ENCODE measurements at regions not wholly inside any gene's neighbourhood (a gene's known extent, or its start where the extent isn't known, plus 50 kb on each side); places are given as distances from the start of the nearest gene placed in this dataset.

DNA sequence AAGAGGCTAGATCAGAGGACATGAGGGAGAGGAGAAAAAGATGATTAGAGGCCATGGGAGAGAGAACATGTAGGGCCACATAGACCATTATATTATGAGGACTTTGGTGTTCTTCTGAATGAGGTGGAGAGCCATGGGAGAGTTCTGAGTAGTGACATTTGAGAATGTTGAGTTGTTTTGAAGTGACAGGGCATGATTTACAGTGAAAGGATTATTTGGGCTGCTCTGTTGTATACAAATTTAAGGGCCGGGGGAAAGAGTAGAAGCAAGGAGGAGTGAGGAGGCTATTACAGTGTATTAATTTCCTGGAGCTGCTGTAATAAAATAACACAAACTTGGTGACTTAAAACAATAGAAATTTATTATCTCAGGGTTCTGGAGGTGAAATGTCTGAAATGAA, 102.5 kb upstream of the RGS4 start:
- Histone ChIP-seq H3K4me1 (no peaks in the 10 kb centered on the region), H3K27ac (no peak overlapping the region), H3K9me3 (no peaks in the 10 kb centered on the region), H3K4me3 (no peak overlapping the region), H3K36me3 (no peaks in the 10 kb centered on the region), H3K27me3 (no peaks in the 10 kb centered on the region)
- intact Hi-C loops (cut with DNase I): no loop called here
- DNase-seq: no peak
- TF ChIP-seq, protein P1, sequence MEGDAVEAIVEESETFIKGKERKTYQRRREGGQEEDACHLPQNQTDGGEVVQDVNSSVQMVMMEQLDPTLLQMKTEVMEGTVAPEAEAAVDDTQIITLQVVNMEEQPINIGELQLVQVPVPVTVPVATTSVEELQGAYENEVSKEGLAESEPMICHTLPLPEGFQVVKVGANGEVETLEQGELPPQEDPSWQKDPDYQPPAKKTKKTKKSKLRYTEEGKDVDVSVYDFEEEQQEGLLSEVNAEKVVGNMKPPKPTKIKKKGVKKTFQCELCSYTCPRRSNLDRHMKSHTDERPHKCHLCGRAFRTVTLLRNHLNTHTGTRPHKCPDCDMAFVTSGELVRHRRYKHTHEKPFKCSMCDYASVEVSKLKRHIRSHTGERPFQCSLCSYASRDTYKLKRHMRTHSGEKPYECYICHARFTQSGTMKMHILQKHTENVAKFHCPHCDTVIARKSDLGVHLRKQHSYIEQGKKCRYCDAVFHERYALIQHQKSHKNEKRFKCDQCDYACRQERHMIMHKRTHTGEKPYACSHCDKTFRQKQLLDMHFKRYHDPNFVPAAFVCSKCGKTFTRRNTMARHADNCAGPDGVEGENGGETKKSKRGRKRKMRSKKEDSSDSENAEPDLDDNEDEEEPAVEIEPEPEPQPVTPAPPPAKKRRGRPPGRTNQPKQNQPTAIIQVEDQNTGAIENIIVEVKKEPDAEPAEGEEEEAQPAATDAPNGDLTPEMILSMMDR (IDR thresholded peaks at IDR 0.05): no peak
- no peak for ATAC-seq

DNA sequence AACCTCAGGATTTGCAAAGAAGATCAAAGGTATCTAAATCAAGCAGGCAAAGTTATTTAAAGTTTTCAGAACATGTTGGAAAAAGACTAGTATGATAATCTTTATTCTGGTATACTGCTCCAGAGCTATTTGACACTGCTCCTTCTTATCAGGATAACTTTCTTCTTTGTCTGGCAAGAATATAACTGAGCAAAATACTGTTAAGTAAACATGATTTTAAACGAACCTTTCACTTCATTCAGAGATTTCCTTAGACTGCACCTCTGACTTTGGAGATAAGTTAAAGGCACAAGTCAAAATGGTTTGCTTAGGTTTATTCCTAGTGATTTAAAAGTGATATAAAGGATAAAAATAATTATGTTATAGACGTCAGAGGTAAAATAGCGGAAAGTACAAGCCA, 103.9 kb upstream of the CCDC190 start:
- DNase-seq (no peak), ATAC-seq (no peak)
- no peaks in the 10 kb centered on the region for H3K36me3 ChIP-seq
- no peak overlapping the region for H3K27ac ChIP-seq
- no peak overlapping the region for H3K4me3 ChIP-seq
- no peaks in the 10 kb centered on the region for H3K27me3 ChIP-seq
- TF ChIP-seq, protein P1 (IDR thresholded peaks at IDR 0.05): no peak
- intact Hi-C loops (cut with DNase I): no loop called here
- no peaks in the 10 kb centered on the region for H3K9me3 ChIP-seq
- no peaks in the 10 kb centered on the region for H3K4me1 ChIP-seq

DNA sequence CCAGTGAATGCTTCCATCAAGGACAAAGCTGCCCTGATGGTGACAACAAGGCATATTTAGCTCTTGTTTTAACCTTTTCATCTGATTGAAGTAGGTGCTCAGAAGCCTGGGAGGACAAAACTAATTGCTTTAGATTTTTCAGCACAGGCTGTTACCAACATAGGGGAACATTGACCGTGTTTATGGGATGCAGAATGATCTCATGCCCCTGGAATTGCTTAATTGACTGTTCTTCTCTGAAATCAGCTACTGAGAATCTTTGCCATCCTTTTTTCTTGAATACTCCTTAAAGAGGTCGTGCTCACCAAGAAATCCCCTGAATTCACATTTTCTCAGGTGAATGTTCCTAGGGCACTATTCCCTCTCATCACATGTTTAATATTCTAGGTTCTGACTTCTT, 95.9 kb upstream of the CCDC190 start:
- Histone ChIP-seq H3K36me3 (no peaks in the 10 kb centered on the region), H3K27ac (no peak overlapping the region), H3K4me1 (no peaks in the 10 kb centered on the region), H3K27me3 (no peaks in the 10 kb centered on the region), H3K4me3 (no peak overlapping the region), H3K9me3 (no peaks in the 10 kb centered on the region)
- no peak for ATAC-seq
- no peak for DNase-seq
- TF ChIP-seq, protein P1 (IDR thresholded peaks at IDR 0.05): no peak
- intact Hi-C loops (cut with DNase I): no loop called here

DNA sequence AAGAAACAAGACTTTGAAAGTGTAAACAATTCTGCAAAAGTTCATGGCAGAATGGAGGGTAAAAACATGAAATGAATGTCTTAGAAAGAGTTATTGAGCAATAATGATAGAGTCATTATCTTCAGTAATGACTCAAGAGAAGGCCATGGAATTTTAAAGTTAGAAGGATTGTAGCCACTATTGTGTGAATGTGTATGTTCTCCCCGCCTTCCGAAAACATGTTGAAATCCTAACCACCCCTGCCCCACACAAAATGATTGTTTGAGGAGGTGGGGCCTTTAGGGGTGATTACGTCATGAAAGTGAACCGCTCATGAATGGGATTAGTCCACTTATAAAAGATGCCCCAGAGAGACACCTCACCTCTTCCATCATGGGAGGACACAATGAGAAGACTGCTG, 93.8 kb upstream of the CCDC190 start:
- DNase-seq (no peak), ATAC-seq (no peak)
- intact Hi-C loops (cut with DNase I): no loop called here
- TF ChIP-seq, protein P1 (IDR thresholded peaks at IDR 0.05): no peak
- H3K9me3 ChIP-seq: no peaks in the 10 kb centered on the region
- H3K36me3 ChIP-seq: no peaks in the 10 kb centered on the region
- no peak overlapping the region for H3K27ac ChIP-seq
- no peaks in the 10 kb centered on the region for H3K4me1 ChIP-seq
- no peak overlapping the region for H3K4me3 ChIP-seq
- H3K27me3 ChIP-seq: no peaks in the 10 kb centered on the region

DNA sequence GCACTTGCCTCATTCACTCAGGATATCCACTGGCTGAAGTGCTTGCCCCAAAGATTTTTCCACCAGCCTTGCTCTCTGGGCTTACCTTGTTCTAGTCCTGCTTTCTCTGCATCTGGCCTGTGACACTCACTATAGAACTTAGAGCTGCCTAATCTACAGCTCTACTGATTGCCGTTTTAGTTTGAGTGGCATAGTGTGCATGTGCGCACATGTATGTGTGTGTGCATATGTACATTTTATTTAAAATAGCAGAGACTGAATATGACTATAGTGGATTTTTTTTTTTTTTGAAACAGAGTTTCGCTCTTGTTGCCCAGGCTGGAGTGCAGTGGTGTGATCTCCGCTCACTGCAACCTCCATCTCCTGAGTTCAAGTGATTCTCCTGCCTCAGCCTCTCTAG, 92.0 kb upstream of the CCDC190 start:
- H3K27ac ChIP-seq: no peak overlapping the region
- TF ChIP-seq, protein P1 (IDR thresholded peaks at IDR 0.05): no peak
- intact Hi-C loops (cut with DNase I): no loop called here
- H3K4me3 ChIP-seq: no peak overlapping the region
- H3K36me3 ChIP-seq: no peaks in the 10 kb centered on the region
- ATAC-seq: no peak
- no peaks in the 10 kb centered on the region for H3K9me3 ChIP-seq
- no peaks in the 10 kb centered on the region for H3K4me1 ChIP-seq
- H3K27me3 ChIP-seq: no peaks in the 10 kb centered on the region
- DNase-seq: no peak

DNA sequence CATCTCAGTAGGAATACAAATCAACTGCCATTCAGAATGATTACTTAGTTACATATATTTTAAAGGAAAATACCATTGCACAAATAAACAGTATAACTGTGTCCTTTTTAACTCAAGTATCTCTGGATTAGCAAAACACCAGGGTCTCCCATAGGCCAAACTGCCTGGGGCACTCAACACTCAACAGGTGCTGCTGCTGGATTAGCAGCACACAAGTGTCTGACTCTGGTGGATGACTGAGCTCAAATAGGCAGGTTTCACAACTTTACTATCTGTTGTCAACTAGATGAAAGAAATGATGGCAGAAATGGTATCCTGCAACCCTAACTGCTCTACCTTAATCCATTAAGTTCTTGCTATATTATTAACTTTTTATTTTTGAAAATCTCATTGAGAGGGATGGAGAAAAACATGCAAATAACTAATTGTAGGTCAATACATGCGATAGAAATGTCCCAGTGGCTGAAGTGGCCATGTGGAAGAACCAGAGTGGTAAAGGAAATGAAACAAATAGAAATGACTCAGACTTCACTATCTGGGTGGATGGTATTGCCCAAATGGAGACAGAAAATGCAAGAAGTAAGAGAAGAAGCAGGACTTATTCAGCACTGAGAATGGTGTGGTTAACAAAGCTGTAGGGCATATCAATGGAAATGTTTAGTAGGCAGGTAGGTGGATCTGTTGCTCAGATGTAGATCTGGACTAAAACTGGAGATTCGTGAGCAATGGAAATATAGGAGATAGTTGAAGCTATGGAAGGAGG, 90.8 kb upstream of the CCDC190 start:
- Histone ChIP-seq H3K27me3 (no peaks in the 10 kb centered on the region), H3K27ac (no peak overlapping the region), H3K36me3 (no peaks in the 10 kb centered on the region), H3K4me1 (no peaks in the 10 kb centered on the region), H3K4me3 (no peak overlapping the region), H3K9me3 (no peaks in the 10 kb centered on the region)
- TF ChIP-seq, protein P1 (IDR thresholded peaks at IDR 0.05): no peak
- intact Hi-C loops (cut with DNase I): no loop called here
- ATAC-seq: no peak
- no peak for DNase-seq

Measured in upper lobe of right lung (tissue), 1 donor.